MCF 10A (cell line): ENCODE measurements at regions not wholly inside any gene's neighbourhood (a gene's known extent, or its start where the extent isn't known, plus 50 kb on each side); places are given as distances from the start of the nearest gene placed in this dataset.
"Not testable (repeated sequence)": the region's sequence is repeated elsewhere in the genome, so short reads cannot be mapped to it uniquely, and the experiment has no call there.

Source experiments
- BruUV-seq: library from RNA; stranded (reverse); fragments of 400-500 nt; replicated peaks from 2 replicates; lab custom pipeline; 2021; lab: Mats Ljungman, UMichigan
- CTCF ChIA-PET: fragments of 300-600 bp; sonication (Branson Sonifier 250); formaldehyde crosslinking; extraction: SDS; loops from one replicate; lab custom pipeline; 2021; ENCODE audit warnings: antibody characterized with exemption, inconsistent platforms; lab: Yijun Ruan, JAX
- POLR2A ChIA-PET: fragments of 300-600, 350-650 bp; sonication (Branson Sonifier 250); formaldehyde crosslinking; extraction: SDS; loops from one replicate; lab custom pipeline; 2020; ENCODE audit warnings: antibody characterized with exemption, inconsistent platforms; lab: Yijun Ruan, JAX
- DNase-seq: peaks from one replicate; pipeline ENCODE4 v3.0.0-alpha.2; 2018; ENCODE audit not compliant: unreplicated experiment
- H3K27ac Mint-ChIP-seq: one replicate; pipeline ENCODE4 v1.8.0; 2022; ENCODE audit warnings: mild to moderate bottlenecking, low read depth, mixed read lengths; ENCODE audit not compliant: unreplicated experiment
- H3K27me3 Mint-ChIP-seq: one replicate; pipeline ENCODE4 v1.8.0; 2022; ENCODE audit warnings: mixed read lengths; ENCODE audit not compliant: insufficient read depth, unreplicated experiment
- H3K36me3 Mint-ChIP-seq: one replicate; pipeline ENCODE4 v1.8.0; 2022; ENCODE audit warnings: mild to moderate bottlenecking, moderate library complexity, mixed read lengths; ENCODE audit not compliant: insufficient read depth, unreplicated experiment
- H3K4me1 Mint-ChIP-seq: one replicate; pipeline ENCODE4 v1.8.0; 2022; ENCODE audit warnings: mixed read lengths; ENCODE audit not compliant: insufficient read depth, unreplicated experiment
- H3K4me3 Mint-ChIP-seq: one replicate; pipeline ENCODE4 v1.8.0; 2022; ENCODE audit warnings: mild to moderate bottlenecking, moderate library complexity, mixed read lengths; ENCODE audit not compliant: unreplicated experiment
- H3K9me3 Mint-ChIP-seq: one replicate; pipeline ENCODE4 v1.8.0; 2022; ENCODE audit warnings: mixed read lengths; ENCODE audit not compliant: unreplicated experiment
- CTCF ChIP-seq: fragments of 200-600 bp; IDR thresholded peaks from one replicate; pipeline ENCODE4 v1.8.0; 2022; ENCODE audit warnings: antibody characterized with exemption, mild to moderate bottlenecking; ENCODE audit not compliant: unreplicated experiment
- intact Hi-C: fragments of 100-400 bp; cut with micrococcal nuclease; formaldehyde crosslinking; loops from 2 replicates; pipeline ENCODE4 v1.14.1; 2022

- no peak for TF ChIP-seq CTCF
- no TSS peak for BruUV-seq
- intact Hi-C loops = no loop called here
- CTCF ChIA-PET = interaction anchor here (0.9 to 2.0 kb wide), 3 partner anchors 10 to 290 kb away, joined by 3 to 7 read pairs (median 3); no protein-coding TSS in a partner anchor
- Mint-ChIP-seq H3K27me3 (no peaks in the 10 kb centered on the region), H3K27ac (no peak overlapping the region), H3K4me3 (no peak overlapping the region), H3K36me3 (no peaks in the 10 kb centered on the region), H3K4me1 (peaks cover 8% of the 10 kb centered on the region), H3K9me3 (peaks cover 13% of the 10 kb centered on the region)
- POLR2A ChIA-PET = interaction anchor here (0.7 kb wide), 1 partner anchor 20 kb away, joined by 4 read pairs; no protein-coding TSS in a partner anchor
- DNase-seq = no peak
Observed at GRCh38 chr1:94754095-94754494, 66.1 kb upstream of the SLC44A3 start.

GRCh38 chr1:94753171-94753972, 66.8 kb upstream of the SLC44A3 start:
- H3K27ac Mint-ChIP-seq = no peak overlapping the region
- H3K9me3 Mint-ChIP-seq = peaks cover 16% of the 10 kb centered on the region
- ChIA-PET POLR2A (interaction anchor here (0.7 kb wide), 1 partner anchor 19 kb away, joined by 4 read pairs; no protein-coding TSS in a partner anchor), CTCF (interaction anchor here (0.6 to 2.0 kb wide), 3 partner anchors 32 to 289 kb away, joined by 3 to 7 read pairs (median 3); no protein-coding TSS in a partner anchor)
- H3K4me3 Mint-ChIP-seq = no peak overlapping the region
- no peak for DNase-seq
- no peaks in the 10 kb centered on the region for H3K27me3 Mint-ChIP-seq
- BruUV-seq = no TSS peak
- H3K4me1 Mint-ChIP-seq = peaks cover 8% of the 10 kb centered on the region
- TF ChIP-seq CTCF = no peak
- intact Hi-C loops = no loop called here
- no peaks in the 10 kb centered on the region for H3K36me3 Mint-ChIP-seq

- H3K27me3 Mint-ChIP-seq, intact Hi-C loops, POLR2A ChIA-PET, DNase-seq, H3K4me3 Mint-ChIP-seq, H3K36me3 Mint-ChIP-seq, H3K27ac Mint-ChIP-seq, CTCF ChIA-PET, H3K4me1 Mint-ChIP-seq, BruUV-seq: not testable (repeated sequence)
- H3K9me3 Mint-ChIP-seq = peaks cover 16% of the 10 kb centered on the region
Observed at GRCh38 chr1:94751483-94751882, 68.7 kb upstream of the SLC44A3 start.

- H3K27me3 Mint-ChIP-seq = no peaks in the 10 kb centered on the region
- peaks cover 16% of the 10 kb centered on the region for H3K9me3 Mint-ChIP-seq
- H3K4me3 Mint-ChIP-seq = no peak overlapping the region
- no peak overlapping the region for H3K27ac Mint-ChIP-seq
- ChIA-PET POLR2A (no interaction called here), CTCF (no interaction called here)
- DNase-seq = no peak
- peaks cover 14% of the 10 kb centered on the region for H3K4me1 Mint-ChIP-seq
- intact Hi-C loops = no loop called here
- no peaks in the 10 kb centered on the region for H3K36me3 Mint-ChIP-seq
- no peak for TF ChIP-seq CTCF
- BruUV-seq = no TSS peak
Observed at GRCh38 chr1:94746635-94747525, 73.3 kb upstream of the SLC44A3 start.
